ENCODE measurements at regions not wholly inside any gene's neighbourhood (a gene's known extent, or its start where the extent isn't known, plus 50 kb on each side); places are given as distances from the start of the nearest gene placed in this dataset.

GRCh38 chr3:155001289-155002010 is 78.7 kb upstream of the MME start:
- TF ChIP-seq, protein P1, sequence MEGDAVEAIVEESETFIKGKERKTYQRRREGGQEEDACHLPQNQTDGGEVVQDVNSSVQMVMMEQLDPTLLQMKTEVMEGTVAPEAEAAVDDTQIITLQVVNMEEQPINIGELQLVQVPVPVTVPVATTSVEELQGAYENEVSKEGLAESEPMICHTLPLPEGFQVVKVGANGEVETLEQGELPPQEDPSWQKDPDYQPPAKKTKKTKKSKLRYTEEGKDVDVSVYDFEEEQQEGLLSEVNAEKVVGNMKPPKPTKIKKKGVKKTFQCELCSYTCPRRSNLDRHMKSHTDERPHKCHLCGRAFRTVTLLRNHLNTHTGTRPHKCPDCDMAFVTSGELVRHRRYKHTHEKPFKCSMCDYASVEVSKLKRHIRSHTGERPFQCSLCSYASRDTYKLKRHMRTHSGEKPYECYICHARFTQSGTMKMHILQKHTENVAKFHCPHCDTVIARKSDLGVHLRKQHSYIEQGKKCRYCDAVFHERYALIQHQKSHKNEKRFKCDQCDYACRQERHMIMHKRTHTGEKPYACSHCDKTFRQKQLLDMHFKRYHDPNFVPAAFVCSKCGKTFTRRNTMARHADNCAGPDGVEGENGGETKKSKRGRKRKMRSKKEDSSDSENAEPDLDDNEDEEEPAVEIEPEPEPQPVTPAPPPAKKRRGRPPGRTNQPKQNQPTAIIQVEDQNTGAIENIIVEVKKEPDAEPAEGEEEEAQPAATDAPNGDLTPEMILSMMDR (conservative IDR thresholded peaks at IDR 0.05; ENCODE audit: low read depth, low read length), result no peak

GRCh38 chr3:154992655-154993054 is 87.5 kb upstream of the MME start:
- no peak for DNase-seq (ENCODE audit: low read depth)
- no peak overlapping the region for H3K4me3 ChIP-seq (ENCODE audit: low read length)
- TF ChIP-seq, protein P1 (conservative IDR thresholded peaks at IDR 0.05; ENCODE audit: low read depth, low read length), result no peak

More at GRCh38 chr3:155001289-155002010, 78.7 kb upstream of the MME start:
- no peak for DNase-seq (ENCODE audit: low read depth)
- no peak overlapping the region for H3K4me3 ChIP-seq (ENCODE audit: low read length)

DNA sequence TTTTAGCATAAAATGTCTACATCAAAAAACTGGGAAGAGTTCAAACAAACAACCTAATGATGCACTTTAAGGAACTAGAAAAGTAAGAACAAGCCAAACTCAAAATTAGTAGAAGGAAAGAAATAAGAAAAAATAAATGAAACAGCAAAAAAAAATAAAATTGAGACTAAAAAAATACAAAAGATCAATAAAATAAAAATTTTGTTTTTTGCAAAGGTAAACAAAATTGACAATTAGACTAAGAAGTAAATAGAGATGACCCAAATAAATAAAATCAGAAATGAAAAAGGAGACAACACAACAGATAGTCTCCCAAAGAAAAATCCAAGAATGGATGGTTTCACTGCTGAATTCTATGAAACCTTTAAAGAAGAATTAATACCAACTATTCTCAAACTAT is 89.6 kb upstream of the MME start:
- no peak overlapping the region for H3K4me3 ChIP-seq (ENCODE audit: low read length)
- TF ChIP-seq, protein P1 (conservative IDR thresholded peaks at IDR 0.05; ENCODE audit: low read depth, low read length), result no peak
- no peak for DNase-seq (ENCODE audit: low read depth)

DNA sequence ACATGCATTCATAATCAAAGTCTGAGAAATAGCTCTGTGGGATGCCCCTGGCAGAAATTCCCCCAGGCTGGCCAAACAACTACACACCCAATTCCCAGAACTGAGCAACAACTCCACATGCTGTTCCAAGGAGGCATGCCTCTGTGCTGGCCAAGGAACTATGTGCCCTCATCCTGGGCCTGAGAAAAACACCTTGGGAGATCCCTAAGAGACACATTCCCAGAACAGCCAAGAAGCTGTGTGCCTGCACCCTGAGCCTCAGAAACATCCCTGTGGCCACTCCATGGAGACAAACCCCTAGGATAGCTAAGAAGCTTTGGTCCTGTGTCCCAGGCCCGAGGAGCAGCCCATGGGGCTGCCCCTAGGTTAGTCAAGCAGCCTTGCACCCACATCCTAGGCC is 92.3 kb upstream of the MME start:
- DNase-seq (ENCODE audit: low read depth), result no peak
- no peak overlapping the region for H3K4me3 ChIP-seq (ENCODE audit: low read length)
- TF ChIP-seq, protein P1 (conservative IDR thresholded peaks at IDR 0.05; ENCODE audit: low read depth, low read length), result no peak

DNA sequence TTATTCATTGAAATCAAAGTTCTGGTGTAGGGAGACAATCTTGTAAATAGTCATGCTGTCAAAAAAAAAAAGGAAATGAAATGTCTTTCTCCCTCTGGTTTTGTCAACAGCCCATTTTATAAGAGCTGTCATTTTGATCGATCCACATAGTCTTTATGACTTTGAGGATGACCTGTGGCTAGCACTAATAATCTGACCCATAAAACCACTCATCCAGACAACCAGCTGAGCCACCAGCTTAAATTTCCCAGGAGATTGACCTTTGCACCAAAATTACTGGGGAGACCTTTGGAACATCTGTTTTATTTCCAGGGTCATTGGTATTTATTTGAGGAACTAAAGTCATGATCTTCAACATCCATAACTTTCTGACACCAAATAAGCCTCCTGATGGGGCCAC is 98.5 kb upstream of the MME start:
- no peak overlapping the region for H3K4me3 ChIP-seq (ENCODE audit: low read length)
- DNase-seq (ENCODE audit: low read depth), result no peak
- TF ChIP-seq, protein P1 (conservative IDR thresholded peaks at IDR 0.05; ENCODE audit: low read depth, low read length), result no peak

DNA sequence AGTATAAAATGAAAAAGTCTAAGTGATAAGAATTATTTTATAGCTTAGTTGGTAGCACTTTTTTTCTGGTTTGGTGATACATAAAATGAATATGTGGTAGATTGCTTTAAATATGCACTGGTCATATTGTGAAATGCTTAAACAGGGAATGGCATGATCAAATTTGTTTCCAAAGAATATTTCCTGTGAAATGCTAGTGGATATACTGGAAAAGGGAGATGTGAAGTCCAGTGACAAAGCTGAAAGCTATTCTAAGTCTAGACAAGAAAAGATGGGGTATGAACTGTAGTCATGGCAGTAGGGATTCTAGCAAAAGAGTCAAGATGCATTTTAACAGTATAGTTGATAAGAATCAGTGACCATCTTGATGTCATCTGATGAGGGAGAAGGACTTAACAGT is 98.9 kb upstream of the MME start:
- TF ChIP-seq, protein P1 (conservative IDR thresholded peaks at IDR 0.05; ENCODE audit: low read depth, low read length), result no peak
- no peak for DNase-seq (ENCODE audit: low read depth)
- H3K4me3 ChIP-seq (ENCODE audit: low read length), result no peak overlapping the region

GRCh38 chr3:154979331-154979730 is 100.8 kb upstream of the MME start:
- DNase-seq (ENCODE audit: low read depth), result no peak
- no peak overlapping the region for H3K4me3 ChIP-seq (ENCODE audit: low read length)
- TF ChIP-seq, protein P1 (conservative IDR thresholded peaks at IDR 0.05; ENCODE audit: low read depth, low read length), result no peak
